HUES48 (cell line): ENCODE measurements at regions not wholly inside any gene's neighbourhood (a gene's known extent, or its start where the extent isn't known, plus 50 kb on each side); places are given as distances from the start of the nearest gene placed in this dataset.

Source experiments
- H3K27ac ChIP-seq: one replicate; pipeline ENCODE4 v1.7.0; 2013; ENCODE audit warnings: low read depth, low read length, inconsistent platforms
- H3K27me3 ChIP-seq: 2 replicates; pipeline ENCODE4 v1.6.1; 2013; ENCODE audit warnings: mild to moderate bottlenecking, low read length; ENCODE audit not compliant: control insufficient read depth, insufficient read depth
- H3K36me3 ChIP-seq: 2 replicates; pipeline ENCODE4 v1.6.1; 2013; ENCODE audit warnings: low read length; ENCODE audit not compliant: control insufficient read depth, insufficient read depth
- H3K4me1 ChIP-seq: 2 replicates; pipeline ENCODE4 v1.6.1; 2013; ENCODE audit warnings: mild to moderate bottlenecking, low read length; ENCODE audit not compliant: control insufficient read depth, insufficient read depth
- H3K4me3 ChIP-seq: 2 replicates; pipeline ENCODE4 v1.5.1; 2013; ENCODE audit warnings: mild to moderate bottlenecking, low read depth, low read length
- H3K9ac ChIP-seq: 2 replicates; pipeline ENCODE4 v1.6.1; 2013; ENCODE audit warnings: mild to moderate bottlenecking, low read depth, low read length, moderate library complexity
- H3K9me3 ChIP-seq: 2 replicates; pipeline ENCODE4 v1.6.1; 2013; ENCODE audit warnings: low read length; ENCODE audit not compliant: control insufficient read depth, insufficient read depth

GRCh38 chr10:8987712-8988111, 933.2 kb downstream of the GATA3 start:
- Histone ChIP-seq H3K9me3 (no peaks in the 10 kb centered on the region), H3K27ac (no peak overlapping the region), H3K36me3 (no peaks in the 10 kb centered on the region), H3K27me3 (no peaks in the 10 kb centered on the region), H3K4me1 (no peaks in the 10 kb centered on the region), H3K9ac (no peak overlapping the region), H3K4me3 (no peak overlapping the region)

- H3K4me3 ChIP-seq, result no peak overlapping the region
- no peaks in the 10 kb centered on the region for H3K4me1 ChIP-seq
- no peaks in the 10 kb centered on the region for H3K9me3 ChIP-seq
- H3K27me3 ChIP-seq, result no peaks in the 10 kb centered on the region
- no peak overlapping the region for H3K9ac ChIP-seq
- H3K27ac ChIP-seq, result no peak overlapping the region
- no peaks in the 10 kb centered on the region for H3K36me3 ChIP-seq
Observed at GRCh38 chr10:8990280-8990987, 935.9 kb downstream of the GATA3 start.

DNA sequence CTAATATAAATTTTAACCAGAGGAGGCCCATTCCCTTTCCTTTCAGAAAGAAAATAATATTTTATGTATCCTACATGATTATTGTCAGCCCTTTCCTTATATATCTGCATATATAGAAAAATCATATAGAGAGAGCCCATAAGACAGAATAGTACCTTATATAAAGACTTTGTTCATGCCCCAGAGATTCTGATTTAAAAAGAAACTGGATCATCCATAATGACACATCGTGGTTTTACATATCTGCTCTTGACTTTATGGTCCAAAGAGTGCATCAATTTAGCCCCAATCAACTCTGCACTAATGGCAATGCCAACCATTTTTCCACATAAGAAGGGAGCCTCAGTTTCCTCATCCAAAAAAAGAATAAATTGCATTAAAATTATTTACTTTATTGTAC, 937.5 kb downstream of the GATA3 start:
- Histone ChIP-seq H3K4me3 (no peak overlapping the region), H3K4me1 (no peaks in the 10 kb centered on the region), H3K9me3 (no peaks in the 10 kb centered on the region), H3K36me3 (no peaks in the 10 kb centered on the region), H3K27me3 (no peaks in the 10 kb centered on the region), H3K27ac (no peak overlapping the region), H3K9ac (no peak overlapping the region)

DNA sequence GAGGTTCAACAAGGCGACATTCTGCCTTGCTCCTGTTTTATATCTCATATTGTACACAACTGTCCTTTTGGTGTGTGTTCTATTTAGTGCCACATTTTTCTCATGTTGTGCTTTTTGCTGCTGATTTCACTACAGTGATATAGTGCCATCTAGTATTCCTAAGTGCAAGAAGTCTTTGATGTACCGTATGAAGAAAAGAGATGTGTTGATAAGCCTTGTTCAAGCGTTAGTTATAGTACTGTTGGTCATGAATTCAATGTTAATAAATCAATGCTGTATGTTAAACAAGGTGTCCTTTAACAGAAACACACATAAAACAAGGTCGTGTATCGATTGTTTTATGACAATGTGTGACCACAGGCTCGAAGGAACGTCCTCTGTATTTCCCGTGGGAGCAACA, 939.4 kb downstream of the GATA3 start:
- no peak overlapping the region for H3K27ac ChIP-seq

GRCh38 chr10:8998751-8999150, 944.3 kb downstream of the GATA3 start:
- Histone ChIP-seq H3K36me3 (no peaks in the 10 kb centered on the region), H3K4me3 (no peak overlapping the region), H3K27ac (no peak overlapping the region), H3K9ac (no peak overlapping the region), H3K27me3 (no peaks in the 10 kb centered on the region), H3K9me3 (no peaks in the 10 kb centered on the region), H3K4me1 (no peaks in the 10 kb centered on the region)

More for the DNA sequence above, 939.4 kb downstream of the GATA3 start:
- Histone ChIP-seq H3K9ac (no peak overlapping the region), H3K9me3 (no peaks in the 10 kb centered on the region), H3K27me3 (no peaks in the 10 kb centered on the region), H3K4me1 (no peaks in the 10 kb centered on the region), H3K4me3 (no peak overlapping the region), H3K36me3 (no peaks in the 10 kb centered on the region)

- Histone ChIP-seq H3K9me3 (no peaks in the 10 kb centered on the region), H3K4me1 (no peaks in the 10 kb centered on the region), H3K27me3 (no peaks in the 10 kb centered on the region)
Observed at GRCh38 chr10:9003122-9003521, 948.6 kb downstream of the GATA3 start.

GRCh38 chr10:9004736-9005135, 950.2 kb downstream of the GATA3 start:
- Histone ChIP-seq H3K9ac (no peak overlapping the region), H3K27me3 (no peaks in the 10 kb centered on the region), H3K4me1 (no peaks in the 10 kb centered on the region), H3K4me3 (no peak overlapping the region), H3K36me3 (no peaks in the 10 kb centered on the region), H3K27ac (no peak overlapping the region), H3K9me3 (no peaks in the 10 kb centered on the region)

More at GRCh38 chr10:9003122-9003521, 948.6 kb downstream of the GATA3 start:
- H3K9ac ChIP-seq, result no peak overlapping the region
- H3K36me3 ChIP-seq, result no peaks in the 10 kb centered on the region
- H3K4me3 ChIP-seq, result no peak overlapping the region
- H3K27ac ChIP-seq, result no peak overlapping the region

GRCh38 chr10:9009505-9009904, 955.0 kb downstream of the GATA3 start:
- Histone ChIP-seq H3K9me3 (no peaks in the 10 kb centered on the region), H3K9ac (no peak overlapping the region), H3K36me3 (no peaks in the 10 kb centered on the region), H3K27ac (no peak overlapping the region), H3K4me3 (no peak overlapping the region), H3K4me1 (peaks cover 5% of the 10 kb centered on the region), H3K27me3 (no peaks in the 10 kb centered on the region)

DNA sequence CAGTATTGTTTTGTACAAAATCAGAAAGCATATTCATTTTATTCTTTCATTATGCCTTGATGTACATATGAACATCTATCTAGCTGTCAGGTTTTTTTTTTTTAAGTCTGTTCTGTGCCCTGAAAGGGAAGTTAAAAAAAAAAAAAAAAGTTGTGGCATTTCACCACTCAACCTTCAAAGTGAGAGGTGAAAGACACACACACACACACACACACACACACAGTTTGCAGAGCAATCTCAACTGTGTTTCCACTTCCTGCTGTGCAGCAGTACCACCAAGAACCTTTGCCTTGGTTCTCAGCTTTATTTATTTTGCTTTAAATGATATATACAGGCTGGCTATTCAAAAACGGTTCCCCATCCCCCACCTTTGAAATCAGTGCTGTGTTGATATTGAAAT, 955.6 kb downstream of the GATA3 start:
- Histone ChIP-seq H3K4me1 (peaks cover 5% of the 10 kb centered on the region), H3K27me3 (no peaks in the 10 kb centered on the region), H3K27ac (no peak overlapping the region), H3K9me3 (no peaks in the 10 kb centered on the region), H3K4me3 (no peak overlapping the region), H3K36me3 (no peaks in the 10 kb centered on the region), H3K9ac (no peak overlapping the region)

GRCh38 chr10:9010931-9011670, 956.6 kb downstream of the GATA3 start:
- Histone ChIP-seq H3K4me1 (peaks cover 5% of the 10 kb centered on the region), H3K4me3 (no peak overlapping the region), H3K9ac (no peak overlapping the region), H3K36me3 (no peaks in the 10 kb centered on the region), H3K9me3 (no peaks in the 10 kb centered on the region), H3K27ac (no peak overlapping the region), H3K27me3 (no peaks in the 10 kb centered on the region)

DNA sequence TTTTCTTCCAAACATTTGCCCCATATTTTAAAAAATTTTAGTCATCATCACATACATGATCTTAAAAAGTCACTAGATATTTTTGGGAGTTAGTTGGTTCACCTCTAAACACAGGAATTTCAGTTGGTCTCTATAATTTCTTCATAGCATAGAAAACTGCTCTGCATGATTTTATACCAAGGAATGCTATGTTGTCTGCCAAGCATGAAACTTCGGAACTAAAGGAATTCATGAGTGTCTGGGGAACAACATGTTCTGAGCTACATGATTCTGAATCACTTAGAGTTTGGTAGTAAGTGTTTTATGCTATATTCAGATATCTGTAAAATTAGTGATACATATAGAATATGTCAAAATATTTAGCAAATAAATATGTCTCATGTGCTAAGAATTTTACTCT, 957.8 kb downstream of the GATA3 start:
- Histone ChIP-seq H3K36me3 (no peaks in the 10 kb centered on the region), H3K27me3 (no peaks in the 10 kb centered on the region), H3K9me3 (no peaks in the 10 kb centered on the region), H3K9ac (no peak overlapping the region), H3K4me3 (no peak overlapping the region), H3K27ac (no peak overlapping the region), H3K4me1 (peaks cover 5% of the 10 kb centered on the region)
